ENCODE measurements at regions not wholly inside any gene's neighbourhood (a gene's known extent, or its start where the extent isn't known, plus 50 kb on each side); places are given as distances from the start of the nearest gene placed in this dataset.
A peak's percentile ranks its signal among the peaks of the same experiment; 100 is the strongest.

- no peaks in the 10 kb centered on the region for H3K4me1 ChIP-seq (ENCODE audit: insufficient read depth, low read length)
- peaks cover 0 to 2% of the 10 kb centered on the region in 2 donors for H3K27me3 Mint-ChIP-seq
Measured at GRCh38 chr3:181660337-181660736, 51.4 kb upstream of the SOX2 start.

GRCh38 chr3:181637456-181637855 is 74.3 kb upstream of the SOX2 start:
- ChIA-PET CTCF (no interaction called here), POLR2A (no interaction called here)
- Mint-ChIP-seq H3K9me3 (peaks cover 0 to 12% (median 7%) of the 10 kb centered on the region in 5 donors), H3K4me1 (no peaks in the 10 kb centered on the region), H3K27me3 (no peaks in the 10 kb centered on the region), H3K27ac (no peak overlapping the region), H3K4me3 (no peak overlapping the region), H3K36me3 (no peaks in the 10 kb centered on the region)
- Histone ChIP-seq H3K36me3 (ENCODE audit: insufficient read depth, low read length) (no peaks in the 10 kb centered on the region), H3K27ac (ENCODE audit: low read depth, low read length) (no peak overlapping the region), H3K9me3 (ENCODE audit: low read length) (no peaks in the 10 kb centered on the region), H3K4me1 (ENCODE audit: insufficient read depth, low read length) (no peaks in the 10 kb centered on the region), H3K27me3 (ENCODE audit: insufficient read depth, low read length, poor library complexity, severe bottlenecking) (no peaks in the 10 kb centered on the region), H3K4me3 (ENCODE audit: low read length) (no peak overlapping the region)
- DNase-seq: no peak

More at GRCh38 chr3:181660337-181660736, 51.4 kb upstream of the SOX2 start:
- DNase-seq: no peak
- POLR2A ChIA-PET: no interaction called here
- H3K27ac ChIP-seq (ENCODE audit: low read depth, low read length): no peak overlapping the region
- Mint-ChIP-seq H3K4me3 (no peak overlapping the region), H3K9me3 (peaks cover 0 to 8% (median under 1%) of the 10 kb centered on the region in 5 donors), H3K27ac (no peak overlapping the region), H3K36me3 (no peaks in the 10 kb centered on the region), H3K4me1 (no peaks in the 10 kb centered on the region)
- H3K4me3 ChIP-seq (ENCODE audit: low read length): no peak overlapping the region
- H3K27me3 ChIP-seq (ENCODE audit: insufficient read depth, low read length, poor library complexity, severe bottlenecking): no peaks in the 10 kb centered on the region
- CTCF ChIA-PET: no interaction called here
- no peaks in the 10 kb centered on the region for H3K9me3 ChIP-seq (ENCODE audit: low read length)
- no peaks in the 10 kb centered on the region for H3K36me3 ChIP-seq (ENCODE audit: insufficient read depth, low read length)

- H3K4me3 Mint-ChIP-seq: no peak overlapping the region
- CTCF ChIA-PET: no interaction called here
- no peaks in the 10 kb centered on the region for H3K4me1 Mint-ChIP-seq
Measured at GRCh38 chr3:181637056-181637455, 74.7 kb upstream of the SOX2 start.

GRCh38 chr3:181635141-181635540 is 76.6 kb upstream of the SOX2 start:
- H3K27me3 Mint-ChIP-seq: no peaks in the 10 kb centered on the region
- DNase-seq: no peak
- no peaks in the 10 kb centered on the region for H3K36me3 Mint-ChIP-seq
- H3K27ac ChIP-seq (ENCODE audit: low read depth, low read length): no peak overlapping the region
- no peaks in the 10 kb centered on the region for H3K27me3 ChIP-seq (ENCODE audit: insufficient read depth, low read length, poor library complexity, severe bottlenecking)
- H3K9me3 Mint-ChIP-seq: peaks cover 0 to 10% (median 7%) of the 10 kb centered on the region in 5 donors
- H3K4me1 Mint-ChIP-seq: no peaks in the 10 kb centered on the region
- CTCF ChIA-PET: no interaction called here
- H3K36me3 ChIP-seq (ENCODE audit: insufficient read depth, low read length): no peaks in the 10 kb centered on the region
- H3K4me1 ChIP-seq (ENCODE audit: insufficient read depth, low read length): no peaks in the 10 kb centered on the region
- H3K27ac Mint-ChIP-seq: no peak overlapping the region
- POLR2A ChIA-PET: no interaction called here
- no peaks in the 10 kb centered on the region for H3K9me3 ChIP-seq (ENCODE audit: low read length)
- no peak overlapping the region for H3K4me3 ChIP-seq (ENCODE audit: low read length)
- H3K4me3 Mint-ChIP-seq: no peak overlapping the region

More at GRCh38 chr3:181637056-181637455, 74.7 kb upstream of the SOX2 start:
- no peaks in the 10 kb centered on the region for H3K27me3 ChIP-seq (ENCODE audit: insufficient read depth, low read length, poor library complexity, severe bottlenecking)
- H3K36me3 Mint-ChIP-seq: no peaks in the 10 kb centered on the region
- H3K27me3 Mint-ChIP-seq: no peaks in the 10 kb centered on the region
- no peaks in the 10 kb centered on the region for H3K9me3 ChIP-seq (ENCODE audit: low read length)
- H3K4me1 ChIP-seq (ENCODE audit: insufficient read depth, low read length): no peaks in the 10 kb centered on the region
- DNase-seq: no peak
- no peaks in the 10 kb centered on the region for H3K36me3 ChIP-seq (ENCODE audit: insufficient read depth, low read length)
- no peak overlapping the region for H3K27ac ChIP-seq (ENCODE audit: low read depth, low read length)
- POLR2A ChIA-PET: no interaction called here
- H3K9me3 Mint-ChIP-seq: peaks cover 0 to 12% (median 7%) of the 10 kb centered on the region in 5 donors
- H3K27ac Mint-ChIP-seq: no peak overlapping the region
- H3K4me3 ChIP-seq (ENCODE audit: low read length): no peak overlapping the region

GRCh38 chr3:181633556-181633955 is 78.2 kb upstream of the SOX2 start:
- peaks cover 0 to 11% (median 7%) of the 10 kb centered on the region in 5 donors for H3K9me3 Mint-ChIP-seq
- ChIA-PET CTCF (no interaction called here), POLR2A (no interaction called here)
- no peaks in the 10 kb centered on the region for H3K36me3 Mint-ChIP-seq
- Histone ChIP-seq H3K27ac (ENCODE audit: low read depth, low read length) (no peak overlapping the region), H3K36me3 (ENCODE audit: insufficient read depth, low read length) (no peaks in the 10 kb centered on the region), H3K9me3 (ENCODE audit: low read length) (no peaks in the 10 kb centered on the region), H3K4me1 (ENCODE audit: insufficient read depth, low read length) (no peaks in the 10 kb centered on the region), H3K27me3 (ENCODE audit: insufficient read depth, low read length, poor library complexity, severe bottlenecking) (no peaks in the 10 kb centered on the region), H3K4me3 (ENCODE audit: low read length) (no peak overlapping the region)
- no peaks in the 10 kb centered on the region for H3K27me3 Mint-ChIP-seq
- peak overlapping the region in 1 of 8 donors; percentile 41 for H3K27ac Mint-ChIP-seq
- H3K4me1 Mint-ChIP-seq: no peaks in the 10 kb centered on the region
- no peak for DNase-seq
- H3K4me3 Mint-ChIP-seq: no peak overlapping the region

GRCh38 chr3:181631901-181632300 is 79.8 kb upstream of the SOX2 start:
- H3K4me1 ChIP-seq (ENCODE audit: insufficient read depth, low read length): no peaks in the 10 kb centered on the region
- Mint-ChIP-seq H3K27me3 (no peaks in the 10 kb centered on the region), H3K9me3 (peaks cover 0 to 11% (median 7%) of the 10 kb centered on the region in 5 donors), H3K27ac (no peak overlapping the region), H3K4me3 (no peak overlapping the region), H3K36me3 (no peaks in the 10 kb centered on the region), H3K4me1 (no peaks in the 10 kb centered on the region)
- no peak overlapping the region for H3K4me3 ChIP-seq (ENCODE audit: low read length)
- H3K36me3 ChIP-seq (ENCODE audit: insufficient read depth, low read length): no peaks in the 10 kb centered on the region
- DNase-seq: no peak
- ChIA-PET CTCF (no interaction called here), POLR2A (no interaction called here)
- H3K27me3 ChIP-seq (ENCODE audit: insufficient read depth, low read length, poor library complexity, severe bottlenecking): no peaks in the 10 kb centered on the region
- no peak overlapping the region for H3K27ac ChIP-seq (ENCODE audit: low read depth, low read length)
- H3K9me3 ChIP-seq (ENCODE audit: low read length): no peaks in the 10 kb centered on the region

- Histone ChIP-seq H3K36me3 (ENCODE audit: insufficient read depth, low read length) (no peaks in the 10 kb centered on the region), H3K9me3 (ENCODE audit: low read length) (no peaks in the 10 kb centered on the region), H3K4me1 (ENCODE audit: insufficient read depth, low read length) (no peaks in the 10 kb centered on the region), H3K27me3 (ENCODE audit: insufficient read depth, low read length, poor library complexity, severe bottlenecking) (no peaks in the 10 kb centered on the region), H3K4me3 (ENCODE audit: low read length) (no peak overlapping the region), H3K27ac (ENCODE audit: low read depth, low read length) (no peak overlapping the region)
- DNase-seq: no peak
- peaks cover 0 to 7% (median 5%) of the 10 kb centered on the region in 5 donors for H3K9me3 Mint-ChIP-seq
- H3K4me3 Mint-ChIP-seq: no peak overlapping the region
- no peaks in the 10 kb centered on the region for H3K36me3 Mint-ChIP-seq
- H3K27me3 Mint-ChIP-seq: no peaks in the 10 kb centered on the region
- no peak overlapping the region for H3K27ac Mint-ChIP-seq
- no peaks in the 10 kb centered on the region for H3K4me1 Mint-ChIP-seq
- ChIA-PET POLR2A (no interaction called here), CTCF (no interaction called here)
Measured at GRCh38 chr3:181630853-181631252, 80.9 kb upstream of the SOX2 start.

- ChIA-PET POLR2A (no interaction called here), CTCF (no interaction called here)
- H3K36me3 ChIP-seq (ENCODE audit: insufficient read depth, low read length): no peaks in the 10 kb centered on the region
- no peaks in the 10 kb centered on the region for H3K4me1 ChIP-seq (ENCODE audit: insufficient read depth, low read length)
- H3K27me3 ChIP-seq (ENCODE audit: insufficient read depth, low read length, poor library complexity, severe bottlenecking): no peaks in the 10 kb centered on the region
- no peak for DNase-seq
- Mint-ChIP-seq H3K4me1 (no peaks in the 10 kb centered on the region), H3K36me3 (no peaks in the 10 kb centered on the region), H3K4me3 (no peak overlapping the region), H3K27ac (no peak overlapping the region), H3K9me3 (peaks cover 0 to 8% (median 2%) of the 10 kb centered on the region in 5 donors), H3K27me3 (no peaks in the 10 kb centered on the region)
- no peak overlapping the region for H3K4me3 ChIP-seq (ENCODE audit: low read length)
- H3K9me3 ChIP-seq (ENCODE audit: low read length): no peaks in the 10 kb centered on the region
- H3K27ac ChIP-seq (ENCODE audit: low read depth, low read length): no peak overlapping the region
Measured at GRCh38 chr3:181629711-181630110, 82.0 kb upstream of the SOX2 start.

- ChIA-PET CTCF (no interaction called here), POLR2A (no interaction called here)
- Histone ChIP-seq H3K4me1 (ENCODE audit: insufficient read depth, low read length) (no peaks in the 10 kb centered on the region), H3K9me3 (ENCODE audit: low read length) (no peaks in the 10 kb centered on the region), H3K27me3 (ENCODE audit: insufficient read depth, low read length, poor library complexity, severe bottlenecking) (no peaks in the 10 kb centered on the region), H3K4me3 (ENCODE audit: low read length) (no peak overlapping the region), H3K27ac (ENCODE audit: low read depth, low read length) (no peak overlapping the region), H3K36me3 (ENCODE audit: insufficient read depth, low read length) (no peaks in the 10 kb centered on the region)
- Mint-ChIP-seq H3K4me1 (no peaks in the 10 kb centered on the region), H3K9me3 (peaks cover 0 to 5% (median 2%) of the 10 kb centered on the region in 5 donors), H3K36me3 (no peaks in the 10 kb centered on the region), H3K4me3 (no peak overlapping the region), H3K27me3 (no peaks in the 10 kb centered on the region), H3K27ac (no peak overlapping the region)
- no peak for DNase-seq
Measured at GRCh38 chr3:181629029-181629428, 82.7 kb upstream of the SOX2 start.

Data from CD8-positive, alpha-beta memory T cell (primary cell).